DND-41 (cell line): ENCODE measurements at regions not wholly inside any gene's neighbourhood (a gene's known extent, or its start where the extent isn't known, plus 50 kb on each side); places are given as distances from the start of the nearest gene placed in this dataset.

Source experiments
- ATAC-seq: fragments of 200-7000 bp; cut with Tn5 transposase; 3 replicates; pipeline ENCODE4 v1.9.1; 2021; ENCODE audit warnings: low read depth; ENCODE audit not compliant: insufficient read depth
- DNase-seq: peaks from one replicate; pipeline ENCODE4 v3.0.0-alpha.2; 2020
- H2AFZ ChIP-seq: 2 replicates; pipeline ENCODE4 v1.6.0; 2012; ENCODE audit warnings: low read depth, low read length
- H3K27ac ChIP-seq: 2 replicates; pipeline ENCODE4 v1.5.1; 2012; ENCODE audit warnings: low read length, inconsistent platforms
- H3K27me3 ChIP-seq: fragments of 200-600 bp; sonication (generic); 2 replicates; pipeline ENCODE4 v1.6.0; 2012; ENCODE audit warnings: low read length, mild to moderate bottlenecking, inconsistent platforms; ENCODE audit not compliant: insufficient read depth, poor library complexity
- H3K36me3 ChIP-seq: 2 replicates; pipeline ENCODE4 v1.5.1; 2012; ENCODE audit warnings: low read length, inconsistent platforms; ENCODE audit not compliant: insufficient read depth
- H3K4me1 ChIP-seq: 2 replicates; pipeline ENCODE4 v1.5.1; 2012; ENCODE audit warnings: mild to moderate bottlenecking, low read length; ENCODE audit not compliant: insufficient read depth
- H3K4me2 ChIP-seq: 2 replicates; pipeline ENCODE4 v1.6.0; 2012; ENCODE audit warnings: mild to moderate bottlenecking, moderate library complexity, low read length, inconsistent platforms; ENCODE audit not compliant: insufficient read depth
- H3K4me3 ChIP-seq, 2 experiments: fragments of 200-600 bp in 1 of 2; shearing (Covaris generic) in 1 of 2; 2 replicates each; pipeline ENCODE4 v1.5.1; 2012 to 2016; ENCODE audit warnings: inconsistent platforms in 2 of 2, low read length in 2 of 2, mild to moderate bottlenecking in 2 of 2, low read depth in 1 of 2, moderate library complexity in 1 of 2
- H3K79me2 ChIP-seq: 2 replicates; pipeline ENCODE4 v1.6.0; 2012; ENCODE audit warnings: low read length, inconsistent platforms; ENCODE audit not compliant: insufficient read depth
- H3K9ac ChIP-seq: 2 replicates; pipeline ENCODE4 v1.6.0; 2012; ENCODE audit warnings: low read depth, mild to moderate bottlenecking, inconsistent platforms, low read length, moderate library complexity
- H3K9me3 ChIP-seq: 2 replicates; pipeline ENCODE4 v1.5.1; 2012; ENCODE audit warnings: low read length, moderate library complexity, mild to moderate bottlenecking, inconsistent platforms; ENCODE audit not compliant: insufficient read depth, severe bottlenecking
- H4K20me1 ChIP-seq: 2 replicates; pipeline ENCODE4 v1.6.0; 2012; ENCODE audit warnings: low read length; ENCODE audit not compliant: insufficient read depth
- EZH2 ChIP-seq: IDR thresholded peaks from 3 replicates; pipeline ENCODE4 v1.6.1; 2012; ENCODE audit warnings: borderline replicate concordance, low read depth, mild to moderate bottlenecking, moderate library complexity, low read length, inconsistent platforms; ENCODE audit not compliant: severe bottlenecking
- TF ChIP-seq, protein P1 (sequence below): IDR thresholded peaks from 2 replicates; pipeline ENCODE4 v1.5.1; 2012; ENCODE audit warnings: borderline replicate concordance, low read length, moderate library complexity, mild to moderate bottlenecking; ENCODE audit not compliant: poor library complexity, severe bottlenecking; ENCODE audit errors: extremely low read depth

GRCh38 chr16:49939495-49939894, 83.6 kb upstream of the ZNF423 start:
- Histone ChIP-seq H3K9me3 (no peaks in the 10 kb centered on the region), H3K9ac (no peak overlapping the region), H2AFZ (no peak overlapping the region), H3K27me3 (peaks cover 3% of the 10 kb centered on the region), H3K36me3 (no peaks in the 10 kb centered on the region), H3K27ac (no peak overlapping the region), H3K79me2 (no peaks in the 10 kb centered on the region), H4K20me1 (no peaks in the 10 kb centered on the region), H3K4me1 (no peaks in the 10 kb centered on the region), H3K4me3 (no peak overlapping the region), H3K4me2 (no peak overlapping the region)
- no peak for TF ChIP-seq EZH2
- TF ChIP-seq, protein P1, sequence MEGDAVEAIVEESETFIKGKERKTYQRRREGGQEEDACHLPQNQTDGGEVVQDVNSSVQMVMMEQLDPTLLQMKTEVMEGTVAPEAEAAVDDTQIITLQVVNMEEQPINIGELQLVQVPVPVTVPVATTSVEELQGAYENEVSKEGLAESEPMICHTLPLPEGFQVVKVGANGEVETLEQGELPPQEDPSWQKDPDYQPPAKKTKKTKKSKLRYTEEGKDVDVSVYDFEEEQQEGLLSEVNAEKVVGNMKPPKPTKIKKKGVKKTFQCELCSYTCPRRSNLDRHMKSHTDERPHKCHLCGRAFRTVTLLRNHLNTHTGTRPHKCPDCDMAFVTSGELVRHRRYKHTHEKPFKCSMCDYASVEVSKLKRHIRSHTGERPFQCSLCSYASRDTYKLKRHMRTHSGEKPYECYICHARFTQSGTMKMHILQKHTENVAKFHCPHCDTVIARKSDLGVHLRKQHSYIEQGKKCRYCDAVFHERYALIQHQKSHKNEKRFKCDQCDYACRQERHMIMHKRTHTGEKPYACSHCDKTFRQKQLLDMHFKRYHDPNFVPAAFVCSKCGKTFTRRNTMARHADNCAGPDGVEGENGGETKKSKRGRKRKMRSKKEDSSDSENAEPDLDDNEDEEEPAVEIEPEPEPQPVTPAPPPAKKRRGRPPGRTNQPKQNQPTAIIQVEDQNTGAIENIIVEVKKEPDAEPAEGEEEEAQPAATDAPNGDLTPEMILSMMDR, result no peak
- ATAC-seq, result no peak
- DNase-seq, result no peak

DNA sequence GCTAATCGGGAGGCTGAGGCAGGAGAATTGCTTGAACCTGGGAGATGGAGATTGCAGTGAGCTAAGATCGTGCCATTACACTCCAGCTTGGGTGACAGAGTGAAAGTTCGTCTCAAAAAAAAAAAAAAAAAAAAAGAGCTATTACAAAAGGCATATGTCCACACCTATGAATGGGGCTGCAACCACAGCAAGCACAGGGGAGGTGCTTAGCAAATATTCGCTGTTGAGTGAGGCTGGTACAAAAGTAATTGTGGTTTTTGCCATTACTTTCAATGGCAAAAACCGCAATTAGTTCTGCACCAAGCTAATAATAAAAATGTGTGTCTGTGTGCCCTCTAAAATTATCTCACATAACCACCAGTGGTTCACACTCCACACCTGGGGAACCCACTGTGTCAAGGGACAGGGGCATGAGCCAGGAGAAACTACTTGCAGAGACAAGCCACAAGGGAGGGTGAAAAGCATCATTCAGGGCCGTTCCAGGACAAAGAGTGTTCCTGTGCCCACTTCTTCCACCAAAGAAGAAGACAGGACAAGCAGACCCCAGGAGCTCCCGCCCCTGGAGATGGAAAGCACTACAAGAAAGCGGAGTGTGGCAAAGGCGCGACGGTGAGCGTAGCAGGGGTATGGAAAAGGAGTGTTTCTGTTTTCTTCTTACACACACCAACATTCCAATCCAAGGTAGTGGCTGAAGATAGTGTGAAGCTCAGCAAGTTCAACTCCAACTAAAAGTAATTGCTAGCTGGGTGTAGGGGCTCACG, 84.4 kb upstream of the CNEP1R1 start:
- ATAC-seq, result no peak
- Histone ChIP-seq H3K4me1 (no peaks in the 10 kb centered on the region), H3K4me3 (no peak overlapping the region), H3K79me2 (no peaks in the 10 kb centered on the region), H3K4me2 (no peak overlapping the region), H3K27ac (no peak overlapping the region), H3K27me3 (peaks cover 3% of the 10 kb centered on the region), H4K20me1 (no peaks in the 10 kb centered on the region), H3K9ac (no peak overlapping the region), H3K36me3 (no peaks in the 10 kb centered on the region), H3K9me3 (no peaks in the 10 kb centered on the region), H2AFZ (no peak overlapping the region)
- no peak for TF ChIP-seq EZH2
- TF ChIP-seq, protein P1, result no peak
- no peak for DNase-seq

GRCh38 chr16:49944221-49944620, 80.8 kb upstream of the CNEP1R1 start:
- DNase-seq (no peak), ATAC-seq (no peak)
- H3K79me2 ChIP-seq, result no peaks in the 10 kb centered on the region

More at GRCh38 chr16:49944221-49944620, 80.8 kb upstream of the CNEP1R1 start:
- H3K36me3 ChIP-seq, result no peaks in the 10 kb centered on the region
- H3K27me3 ChIP-seq, result peaks cover 3% of the 10 kb centered on the region
- no peak for TF ChIP-seq EZH2
- TF ChIP-seq, protein P1, result no peak
- no peak overlapping the region for H2AFZ ChIP-seq
- no peaks in the 10 kb centered on the region for H3K4me1 ChIP-seq
- H3K9me3 ChIP-seq, result no peaks in the 10 kb centered on the region
- H3K4me3 ChIP-seq, result no peak overlapping the region
- no peak overlapping the region for H3K9ac ChIP-seq
- H3K27ac ChIP-seq, result no peak overlapping the region
- no peaks in the 10 kb centered on the region for H4K20me1 ChIP-seq
- no peak overlapping the region for H3K4me2 ChIP-seq
